ENCODE measurements at regions not wholly inside any gene's neighbourhood (a gene's known extent, or its start where the extent isn't known, plus 50 kb on each side); places are given as distances from the start of the nearest gene placed in this dataset.

DNA sequence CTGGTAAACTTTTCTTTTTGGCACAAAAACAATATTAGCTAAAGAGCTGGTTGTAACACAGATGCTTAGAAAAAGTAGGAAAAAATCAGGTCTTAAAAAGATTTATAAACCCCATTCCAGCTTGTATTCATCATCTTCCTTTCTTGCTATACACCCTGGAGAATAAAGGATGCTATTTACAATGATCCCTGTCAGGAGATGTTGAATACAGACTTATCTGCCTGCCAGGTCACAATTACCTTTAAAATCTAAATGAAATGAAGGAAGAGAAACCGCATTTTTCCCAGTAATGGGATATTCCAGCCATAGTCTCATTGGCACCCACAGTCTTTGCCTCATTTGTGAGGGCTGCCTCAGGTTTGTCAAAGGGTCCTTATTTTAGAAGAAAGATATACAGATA lies 394.1 kb upstream of the WWC1 start:
- TF ChIP-seq, protein P1, sequence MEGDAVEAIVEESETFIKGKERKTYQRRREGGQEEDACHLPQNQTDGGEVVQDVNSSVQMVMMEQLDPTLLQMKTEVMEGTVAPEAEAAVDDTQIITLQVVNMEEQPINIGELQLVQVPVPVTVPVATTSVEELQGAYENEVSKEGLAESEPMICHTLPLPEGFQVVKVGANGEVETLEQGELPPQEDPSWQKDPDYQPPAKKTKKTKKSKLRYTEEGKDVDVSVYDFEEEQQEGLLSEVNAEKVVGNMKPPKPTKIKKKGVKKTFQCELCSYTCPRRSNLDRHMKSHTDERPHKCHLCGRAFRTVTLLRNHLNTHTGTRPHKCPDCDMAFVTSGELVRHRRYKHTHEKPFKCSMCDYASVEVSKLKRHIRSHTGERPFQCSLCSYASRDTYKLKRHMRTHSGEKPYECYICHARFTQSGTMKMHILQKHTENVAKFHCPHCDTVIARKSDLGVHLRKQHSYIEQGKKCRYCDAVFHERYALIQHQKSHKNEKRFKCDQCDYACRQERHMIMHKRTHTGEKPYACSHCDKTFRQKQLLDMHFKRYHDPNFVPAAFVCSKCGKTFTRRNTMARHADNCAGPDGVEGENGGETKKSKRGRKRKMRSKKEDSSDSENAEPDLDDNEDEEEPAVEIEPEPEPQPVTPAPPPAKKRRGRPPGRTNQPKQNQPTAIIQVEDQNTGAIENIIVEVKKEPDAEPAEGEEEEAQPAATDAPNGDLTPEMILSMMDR (IDR thresholded peaks at IDR 0.05; ENCODE audit: extremely low read depth, insufficient read depth, missing control alignments): no peak
- no peak for DNase-seq (ENCODE audit: low spot score)
- in situ Hi-C loops (cut with MboI; ENCODE audit: low pct_unique_long_range_greater_than_20kb, low sequenced_read_pairs, unreplicated experiment): no loop called here

DNA sequence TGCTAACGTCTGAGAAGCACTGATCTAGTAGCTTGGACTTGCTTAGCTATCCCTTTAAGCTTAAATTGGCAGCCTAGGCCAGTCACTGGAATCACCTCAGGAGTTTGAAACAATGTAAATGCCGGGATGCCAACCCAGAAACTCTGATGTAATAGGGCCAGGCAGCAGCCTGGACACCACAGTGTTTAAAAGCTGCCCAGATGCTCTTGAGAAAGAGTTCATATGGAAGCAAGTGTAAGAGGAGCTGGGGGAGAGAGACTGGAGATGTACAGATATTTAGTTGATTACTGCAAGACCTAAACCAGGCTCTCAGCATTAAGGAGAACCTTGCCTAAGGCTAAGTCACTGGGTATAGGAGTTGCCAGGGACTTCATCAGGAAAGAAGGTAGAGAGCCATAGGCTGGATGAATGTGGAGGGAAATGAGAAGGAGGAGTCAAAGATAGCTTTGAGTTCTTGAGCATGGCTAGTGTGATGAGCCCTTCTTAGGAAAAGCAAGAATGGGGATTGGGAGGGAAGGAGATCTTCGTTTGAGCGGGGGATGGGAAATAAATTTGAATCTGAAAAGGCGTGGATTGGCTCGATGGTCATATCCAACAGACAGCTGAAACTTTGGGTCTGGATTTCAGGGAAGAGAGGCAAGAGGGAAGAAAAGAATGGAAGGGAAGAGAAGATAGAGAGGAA lies 392.9 kb upstream of the WWC1 start:
- no peak for DNase-seq (ENCODE audit: low spot score)
- TF ChIP-seq, protein P1 (IDR thresholded peaks at IDR 0.05; ENCODE audit: extremely low read depth, insufficient read depth, missing control alignments): no peak
- in situ Hi-C loops (cut with MboI; ENCODE audit: low pct_unique_long_range_greater_than_20kb, low sequenced_read_pairs, unreplicated experiment): no loop called here

DNA sequence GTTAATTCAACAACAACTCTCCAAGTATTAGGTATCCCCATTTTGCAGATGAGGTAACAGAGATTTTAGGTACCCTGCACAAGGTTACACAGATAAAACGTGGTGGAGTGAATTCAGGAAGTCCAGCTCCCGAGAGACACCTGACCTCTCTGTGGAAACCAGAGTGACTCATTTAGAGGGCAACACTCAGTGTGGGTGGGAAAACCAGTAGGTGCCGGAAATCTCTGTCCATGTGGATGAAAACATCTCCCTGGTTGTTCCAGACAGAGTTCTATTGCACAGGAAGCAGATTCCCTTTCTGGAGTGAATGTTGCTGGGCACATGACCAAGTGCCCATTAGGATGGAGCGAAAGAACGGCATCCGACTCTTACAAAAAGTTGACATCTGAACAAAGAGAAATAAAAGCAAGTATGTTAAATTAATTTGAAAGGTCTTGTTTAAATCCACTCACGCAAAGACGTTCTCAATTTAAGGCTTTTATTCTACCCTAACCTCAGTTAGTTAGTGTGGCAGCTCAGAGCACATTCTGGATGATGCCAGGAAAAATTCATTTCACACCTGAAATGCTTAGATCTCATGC lies 391.9 kb upstream of the WWC1 start:
- no peak for DNase-seq (ENCODE audit: low spot score)
- in situ Hi-C loops (cut with MboI; ENCODE audit: low pct_unique_long_range_greater_than_20kb, low sequenced_read_pairs, unreplicated experiment): no loop called here
- TF ChIP-seq, protein P1 (IDR thresholded peaks at IDR 0.05; ENCODE audit: extremely low read depth, insufficient read depth, missing control alignments): no peak

DNA sequence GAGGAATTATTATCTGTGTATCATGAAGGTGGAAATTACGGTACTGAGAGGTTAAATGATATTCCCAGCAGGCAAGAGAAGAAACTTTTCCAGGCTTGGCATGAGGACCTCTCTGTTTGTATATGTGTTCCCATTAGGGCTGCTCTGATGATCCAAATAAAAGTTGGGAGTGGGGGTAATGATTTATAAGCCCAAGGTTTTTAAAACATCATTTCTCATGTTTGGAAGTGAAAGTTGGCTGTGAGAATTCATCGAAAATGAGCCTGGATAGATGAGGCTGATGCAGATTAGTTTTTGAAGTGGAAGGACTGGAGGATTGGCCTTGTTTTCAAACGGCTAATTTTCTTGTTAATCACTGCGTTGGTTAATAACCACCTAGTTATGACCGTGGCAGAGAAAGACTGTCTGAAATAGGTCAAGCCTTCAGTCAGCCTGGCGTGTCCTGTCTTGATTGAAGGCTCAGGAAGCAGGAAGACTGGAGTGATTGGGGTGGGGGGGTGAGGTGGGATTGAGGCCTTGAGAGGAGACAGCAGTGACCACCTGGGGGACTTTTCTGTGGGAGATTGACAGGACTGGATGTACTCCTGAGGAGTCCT lies 391.0 kb upstream of the WWC1 start:
- TF ChIP-seq, protein P1 (IDR thresholded peaks at IDR 0.05; ENCODE audit: extremely low read depth, insufficient read depth, missing control alignments): no peak
- in situ Hi-C loops (cut with MboI; ENCODE audit: low pct_unique_long_range_greater_than_20kb, low sequenced_read_pairs, unreplicated experiment): no loop called here
- DNase-seq (ENCODE audit: low spot score): no peak

DNA sequence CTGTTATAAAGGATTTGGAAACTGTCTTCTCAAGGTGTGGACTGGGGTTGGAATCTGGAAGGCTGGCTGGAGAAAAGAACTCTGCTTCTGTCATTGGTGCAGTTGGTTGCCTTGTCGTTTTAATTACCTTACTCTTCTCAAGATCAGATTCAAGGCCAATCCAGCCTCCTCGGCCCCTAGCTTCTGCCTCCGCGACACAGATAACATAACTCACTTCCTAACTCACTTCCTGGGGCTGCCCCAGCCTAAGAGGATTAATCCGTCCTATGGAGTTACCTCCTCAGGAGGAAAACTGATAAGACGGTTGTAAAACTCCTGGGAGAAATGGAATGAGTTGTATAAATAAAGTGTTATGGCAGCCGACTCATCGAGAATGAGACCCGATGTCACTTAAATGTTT lies 389.1 kb upstream of the WWC1 start:
- DNase-seq (ENCODE audit: low spot score): no peak
- in situ Hi-C loops (cut with MboI; ENCODE audit: low pct_unique_long_range_greater_than_20kb, low sequenced_read_pairs, unreplicated experiment): no loop called here
- TF ChIP-seq, protein P1 (IDR thresholded peaks at IDR 0.05; ENCODE audit: extremely low read depth, insufficient read depth, missing control alignments): no peak

DNA sequence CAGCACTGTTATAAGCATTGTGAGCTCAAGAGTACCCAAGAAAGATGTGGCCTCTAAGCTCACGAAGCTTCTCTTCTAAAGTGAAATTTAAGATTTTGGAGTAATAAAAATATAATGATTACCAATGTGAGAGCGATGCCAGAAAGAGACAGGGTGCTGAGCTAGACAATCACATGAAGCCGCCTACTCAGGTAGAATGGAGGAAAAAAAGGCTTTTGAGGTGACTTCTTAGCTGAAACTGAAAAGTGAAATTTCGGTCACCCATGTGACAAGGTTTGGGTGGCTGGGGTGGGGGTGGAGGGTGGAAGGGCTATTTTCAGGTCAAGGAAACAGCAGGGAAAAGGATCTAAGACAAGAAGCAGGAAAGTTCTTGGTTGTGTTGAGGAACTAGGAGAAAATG lies 388.2 kb upstream of the WWC1 start:
- in situ Hi-C loops (cut with MboI; ENCODE audit: low pct_unique_long_range_greater_than_20kb, low sequenced_read_pairs, unreplicated experiment): no loop called here

More for the DNA sequence above, 388.2 kb upstream of the WWC1 start:
- no peak for DNase-seq (ENCODE audit: low spot score)
- TF ChIP-seq, protein P1 (IDR thresholded peaks at IDR 0.05; ENCODE audit: extremely low read depth, insufficient read depth, missing control alignments): no peak
